NCI-H2029 treated with DMSO at 0.1 percent for 48 hours (cell line): ENCODE measurements at regions not wholly inside any gene's neighbourhood (a gene's known extent, or its start where the extent isn't known, plus 50 kb on each side); places are given as distances from the start of the nearest gene placed in this dataset.

Experiments
- DNase-seq: peaks from one replicate; lab custom pipeline; 2025; lab: John Stamatoyannopoulos, UW

DNA sequence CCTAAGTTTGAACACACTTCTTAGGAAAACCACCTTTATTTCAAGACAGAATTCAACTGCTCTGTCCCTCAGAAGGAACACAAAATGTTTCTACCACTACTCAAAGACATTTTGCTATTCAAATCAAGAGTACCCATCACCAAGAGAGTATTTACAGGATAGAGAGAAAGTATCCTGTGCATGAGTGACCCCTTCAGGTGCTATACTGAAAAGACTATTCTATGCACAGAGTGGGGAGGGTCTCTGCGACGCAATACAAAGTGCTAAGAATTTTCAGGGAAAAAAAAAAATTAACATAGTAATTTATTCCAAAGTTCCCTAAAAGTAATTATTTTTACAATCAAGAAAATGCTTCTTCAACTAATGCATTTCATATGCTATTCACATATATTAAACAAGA, 346.4 kb upstream of the FAM241A start:
- DNase-seq: no peak

DNA sequence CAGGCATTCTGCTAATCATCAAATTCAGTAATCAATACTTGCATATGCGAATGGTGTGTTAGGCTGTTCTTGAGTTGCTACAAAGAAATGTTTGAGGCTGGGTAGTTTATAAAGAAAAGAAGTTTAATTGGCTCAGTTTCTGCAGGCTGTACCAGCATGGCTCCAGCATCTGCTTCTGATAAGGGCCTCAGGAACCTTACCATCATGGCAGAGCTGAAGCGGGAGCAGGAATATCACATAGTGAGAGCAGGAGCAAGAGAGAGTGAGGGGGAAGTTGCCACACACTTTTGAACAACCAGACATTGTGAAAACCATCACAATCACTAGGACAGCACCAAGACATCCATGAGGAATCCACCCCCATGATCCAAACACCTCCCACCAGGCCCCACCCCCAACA, 344.7 kb upstream of the FAM241A start:
- no peak for DNase-seq

DNA sequence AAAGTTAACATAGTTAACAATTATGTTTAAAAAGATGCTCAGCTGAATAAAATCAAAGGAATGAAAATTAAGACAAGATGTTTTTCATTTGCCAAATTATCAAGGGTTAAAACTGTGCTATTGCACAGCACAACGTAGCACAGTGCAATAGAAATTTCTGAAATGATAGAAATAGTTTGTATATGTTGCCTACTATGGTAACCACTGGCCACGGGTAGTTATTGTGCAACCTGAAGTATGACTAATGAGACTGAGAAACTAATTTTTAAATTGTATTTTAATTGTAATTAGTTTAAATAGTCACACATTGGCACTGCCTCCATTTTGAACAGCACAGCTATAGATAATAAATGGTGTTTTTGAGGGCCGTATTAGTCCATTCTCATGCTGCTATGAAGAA, 343.1 kb upstream of the FAM241A start:
- DNase-seq: no peak

DNA sequence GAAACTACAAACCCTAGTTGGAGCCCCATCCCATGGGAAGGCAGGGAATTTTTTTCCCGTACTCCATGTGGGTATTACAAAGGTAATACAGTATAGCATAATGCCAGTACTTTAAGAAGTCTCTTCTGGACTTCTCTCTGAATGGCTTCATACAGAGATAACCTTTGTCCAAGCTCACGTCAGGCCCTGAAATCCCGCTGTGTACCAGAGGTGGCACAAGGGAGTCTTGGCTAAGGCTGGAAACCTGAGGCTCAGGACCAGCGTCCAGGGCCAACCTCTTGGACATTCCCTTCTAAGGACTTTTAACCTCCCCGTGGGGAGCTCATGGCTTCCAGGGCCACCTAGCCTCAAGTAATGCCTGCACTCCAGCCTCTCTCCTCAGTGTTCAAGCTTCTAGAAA, 338.9 kb upstream of the FAM241A start:
- DNase-seq: no peak

DNA sequence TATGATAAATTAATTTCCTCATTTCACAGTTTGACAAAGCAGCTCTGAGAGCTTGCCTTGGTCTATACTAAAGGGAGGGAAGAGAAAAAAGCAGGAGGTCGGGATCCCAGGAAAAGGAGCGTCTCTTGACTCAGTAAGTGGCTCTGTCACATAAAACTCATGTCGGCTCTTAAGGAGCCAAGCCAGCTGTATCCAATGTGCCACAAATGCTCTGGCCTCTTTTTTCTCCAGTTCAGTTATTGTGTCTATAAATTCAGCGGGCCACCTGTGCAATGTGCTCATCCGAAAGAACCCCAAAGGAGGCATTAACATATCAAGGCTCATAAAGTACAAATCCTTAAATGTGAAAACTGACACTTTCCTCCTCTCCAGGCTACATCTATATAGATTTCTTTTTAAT, 337.7 kb upstream of the FAM241A start:
- no peak for DNase-seq

DNA sequence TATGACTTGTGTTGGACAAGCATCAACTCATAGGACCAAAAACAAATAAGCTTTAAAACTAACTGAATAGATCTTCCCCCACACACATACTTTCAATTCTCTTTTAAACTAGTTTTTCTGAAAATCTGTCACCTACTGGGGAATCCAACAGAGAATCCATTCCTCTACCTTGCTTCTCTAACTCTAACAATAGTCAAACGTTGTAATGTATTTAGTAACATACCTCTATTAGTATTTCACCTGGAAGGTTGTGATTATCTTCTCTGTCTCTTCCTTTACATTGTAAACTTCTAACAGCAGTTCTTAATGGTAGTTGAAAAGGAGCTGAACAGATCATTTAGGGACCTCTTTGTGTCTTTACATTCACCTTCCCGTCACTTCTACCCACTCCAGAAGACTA, 337.1 kb upstream of the FAM241A start:
- no peak for DNase-seq

DNA sequence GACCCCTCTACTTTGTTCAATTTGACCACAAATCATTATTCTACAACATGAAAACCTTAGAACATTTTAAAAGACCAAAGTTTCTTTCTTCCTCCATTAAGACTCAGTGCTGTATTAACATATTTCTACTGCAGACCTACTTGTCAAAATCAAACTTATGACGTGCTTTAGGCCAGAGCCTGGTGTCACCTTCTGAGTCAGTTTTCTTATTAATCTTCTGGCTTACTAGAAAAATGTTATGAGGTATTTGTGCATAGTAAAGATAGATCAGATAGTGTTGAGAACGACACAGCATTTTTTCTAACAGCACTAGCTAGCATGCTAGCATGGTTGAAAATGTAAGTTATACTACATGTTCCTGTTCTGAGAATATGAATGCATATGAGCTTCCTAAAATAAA, 333.6 kb upstream of the FAM241A start:
- DNase-seq: no peak

DNA sequence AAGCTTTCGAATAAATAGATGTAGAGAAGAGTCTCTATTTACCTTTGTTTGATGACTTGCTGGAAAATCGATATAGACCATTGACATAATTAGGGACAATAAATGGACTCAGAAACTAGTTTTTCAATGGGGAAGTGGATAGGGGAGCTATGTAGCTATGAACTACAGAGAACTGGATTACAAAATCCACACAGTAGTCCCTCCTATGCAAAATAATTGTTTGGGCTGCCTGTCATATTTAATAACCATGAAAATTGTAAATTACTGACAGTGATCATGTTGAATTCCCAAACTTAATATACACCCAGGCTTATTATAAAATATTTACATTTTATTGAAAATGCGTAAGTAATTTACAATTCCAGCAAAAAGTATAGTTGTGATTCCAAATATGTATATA, 333.1 kb upstream of the FAM241A start:
- no peak for DNase-seq

DNA sequence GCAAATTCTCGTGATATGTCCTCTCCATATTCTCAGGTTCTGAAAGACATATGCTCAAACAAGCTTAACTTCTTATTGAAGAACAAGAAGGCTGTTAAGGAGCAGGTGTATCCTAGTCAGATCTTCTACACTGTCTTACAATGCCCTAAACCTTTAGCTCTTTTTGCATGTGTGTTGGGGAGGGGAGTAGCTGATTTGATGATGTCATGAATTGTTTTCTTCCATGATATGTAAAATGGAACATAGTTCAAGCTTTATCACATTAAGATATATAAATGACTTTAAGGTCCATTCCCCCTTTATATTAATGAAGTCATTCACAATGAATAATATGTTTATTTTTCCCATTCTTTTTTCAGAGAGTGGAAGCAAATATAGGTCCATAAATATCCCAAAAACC, 332.5 kb upstream of the FAM241A start:
- DNase-seq: no peak

GRCh38 chr4:111813555-111814140, 331.6 kb upstream of the FAM241A start:
- DNase-seq: no peak

DNA sequence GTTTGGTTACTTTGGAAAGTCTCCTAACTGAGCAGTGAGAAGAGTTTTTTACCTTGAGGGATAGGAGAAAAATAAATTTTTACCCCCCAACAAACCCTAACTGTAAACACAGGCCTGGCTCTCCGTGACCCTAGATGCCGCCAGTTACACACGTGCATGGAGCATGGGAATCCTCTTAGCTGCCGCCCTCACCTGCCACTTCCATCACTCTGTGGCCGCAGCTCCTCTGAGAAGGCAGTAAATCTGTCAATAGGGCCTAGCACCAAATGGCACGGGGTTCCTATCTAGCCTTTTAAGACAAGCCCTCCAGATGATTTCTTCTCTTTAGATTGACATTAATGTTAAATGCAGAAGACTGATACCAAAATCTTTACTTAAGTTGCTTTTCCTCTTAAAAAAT, 330.3 kb upstream of the FAM241A start:
- DNase-seq: no peak

- DNase-seq: no peak
Observed at GRCh38 chr4:111821342-111821741, 323.9 kb upstream of the FAM241A start.

DNA sequence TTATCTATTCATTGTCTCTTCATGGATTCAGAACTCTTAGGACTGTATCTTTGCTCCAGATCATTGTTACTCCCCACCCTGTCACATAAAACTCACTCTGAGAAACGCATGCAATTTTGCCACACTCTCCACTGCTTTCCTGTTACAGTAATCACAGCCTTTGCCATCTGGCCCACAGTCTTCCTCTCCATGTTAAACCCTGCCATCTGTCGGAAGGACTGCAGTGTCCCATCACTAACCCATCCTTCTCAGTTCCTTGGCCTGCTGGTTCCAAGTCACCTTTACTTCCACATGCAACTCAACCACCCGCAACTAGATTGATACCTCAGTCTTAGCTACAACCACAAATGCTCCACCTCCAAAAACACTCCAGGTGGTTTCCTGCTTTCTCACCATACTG, 308.7 kb upstream of the FAM241A start:
- no peak for DNase-seq

- DNase-seq: no peak
Observed at GRCh38 chr4:111837761-111838160, 307.5 kb upstream of the FAM241A start.

- no peak for DNase-seq
Observed at GRCh38 chr4:111838406-111838930, 306.8 kb upstream of the FAM241A start.

DNA sequence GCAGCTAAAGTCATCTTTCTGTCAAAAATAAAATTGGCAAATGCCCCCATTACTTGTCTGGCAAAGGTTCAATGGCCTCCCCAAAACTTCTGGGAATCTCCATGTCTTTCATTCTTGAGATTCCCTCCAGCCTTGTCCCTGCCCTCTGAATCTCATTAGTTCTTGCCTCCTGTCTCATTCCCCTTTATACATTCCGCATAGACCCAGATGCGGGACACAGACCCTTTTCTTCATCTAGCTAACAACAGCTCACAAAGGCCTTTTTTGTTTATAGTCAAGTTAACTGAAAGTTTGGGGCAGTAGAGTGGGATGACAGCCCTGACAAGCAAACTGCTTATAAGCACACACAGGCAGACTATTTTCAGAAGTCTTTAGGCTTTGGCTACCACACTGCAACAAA, 306.1 kb upstream of the FAM241A start:
- DNase-seq: no peak

DNA sequence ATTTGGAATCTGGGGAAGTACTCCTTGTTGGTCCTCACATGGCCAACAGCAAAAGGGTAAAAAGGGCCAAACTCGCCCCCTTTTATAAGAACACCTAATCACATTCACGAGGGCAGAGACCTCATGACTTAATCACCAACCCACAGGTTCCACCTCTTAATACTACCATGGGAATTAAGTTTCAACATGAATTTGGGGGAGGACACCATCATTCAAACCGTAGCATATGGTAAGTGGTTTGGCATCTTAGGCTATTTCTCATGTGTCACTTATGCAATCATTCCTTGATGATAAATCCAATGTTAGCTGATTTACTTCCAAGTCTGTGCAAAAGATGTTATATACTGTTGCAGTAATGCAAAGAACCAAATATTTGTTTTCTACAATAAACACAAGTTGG, 302.9 kb upstream of the FAM241A start:
- DNase-seq: no peak

GRCh38 chr4:111847296-111848008, 297.8 kb upstream of the FAM241A start:
- DNase-seq: no peak

- no peak for DNase-seq
Observed at GRCh38 chr4:111849746-111850284, 295.4 kb upstream of the FAM241A start.

GRCh38 chr4:111854494-111855087, 290.7 kb upstream of the FAM241A start:
- DNase-seq: no peak

GRCh38 chr4:111855308-111855707, 289.9 kb upstream of the FAM241A start:
- no peak for DNase-seq

GRCh38 chr4:111864066-111864465, 281.2 kb upstream of the FAM241A start:
- no peak for DNase-seq

DNA sequence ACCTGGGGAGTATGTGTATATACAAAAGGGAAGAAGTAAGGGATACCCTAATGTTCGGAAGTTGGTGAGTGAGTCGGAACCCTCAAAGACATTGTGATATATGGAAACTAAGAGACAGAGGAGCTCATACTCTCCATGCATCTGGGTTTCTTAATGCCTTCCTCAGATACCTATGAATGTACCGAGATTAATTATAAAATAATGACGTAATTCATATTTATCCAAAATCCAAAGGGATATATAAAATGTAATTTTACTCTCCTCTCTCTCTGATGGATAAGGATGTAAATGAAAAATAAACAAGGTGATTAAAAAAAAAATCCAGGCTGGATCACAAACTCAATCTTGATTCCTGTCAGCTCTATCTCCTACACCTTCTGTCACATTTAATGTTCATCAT, 275.9 kb upstream of the FAM241A start:
- DNase-seq: no peak
